Cardiac fibroblast (primary cell): ENCODE measurements at regions not wholly inside any gene's neighbourhood (a gene's known extent, or its start where the extent isn't known, plus 50 kb on each side); places are given as distances from the start of the nearest gene placed in this dataset.

ENCODE experiments used
- DNase-seq, 2 donors: peaks; one replicate each; pipeline versions ENCODE4 v3.0.0 to v3.0.0-alpha.2; 2010; ENCODE audit warnings: low read depth in 2 of 2
- H3K4me3 ChIP-seq, 2 donors: replicated peaks in 1 of 2; 1 replicate in 1 of 2; 2 replicates in 1 of 2; pipeline ENCODE4 v1.5.1; 2011; ENCODE audit warnings: low read depth in 2 of 2, low read length in 2 of 2, mild to moderate bottlenecking in 2 of 2, moderate library complexity in 1 of 2
- TF ChIP-seq, protein P1 (sequence below): IDR thresholded peaks from one replicate; pipeline ENCODE4 v1.5.1; 2011; ENCODE audit warnings: low read depth, mild to moderate bottlenecking, low read length, inconsistent platforms

- TF ChIP-seq, protein P1, sequence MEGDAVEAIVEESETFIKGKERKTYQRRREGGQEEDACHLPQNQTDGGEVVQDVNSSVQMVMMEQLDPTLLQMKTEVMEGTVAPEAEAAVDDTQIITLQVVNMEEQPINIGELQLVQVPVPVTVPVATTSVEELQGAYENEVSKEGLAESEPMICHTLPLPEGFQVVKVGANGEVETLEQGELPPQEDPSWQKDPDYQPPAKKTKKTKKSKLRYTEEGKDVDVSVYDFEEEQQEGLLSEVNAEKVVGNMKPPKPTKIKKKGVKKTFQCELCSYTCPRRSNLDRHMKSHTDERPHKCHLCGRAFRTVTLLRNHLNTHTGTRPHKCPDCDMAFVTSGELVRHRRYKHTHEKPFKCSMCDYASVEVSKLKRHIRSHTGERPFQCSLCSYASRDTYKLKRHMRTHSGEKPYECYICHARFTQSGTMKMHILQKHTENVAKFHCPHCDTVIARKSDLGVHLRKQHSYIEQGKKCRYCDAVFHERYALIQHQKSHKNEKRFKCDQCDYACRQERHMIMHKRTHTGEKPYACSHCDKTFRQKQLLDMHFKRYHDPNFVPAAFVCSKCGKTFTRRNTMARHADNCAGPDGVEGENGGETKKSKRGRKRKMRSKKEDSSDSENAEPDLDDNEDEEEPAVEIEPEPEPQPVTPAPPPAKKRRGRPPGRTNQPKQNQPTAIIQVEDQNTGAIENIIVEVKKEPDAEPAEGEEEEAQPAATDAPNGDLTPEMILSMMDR: no peak
- no peak for DNase-seq
These were observed 1102.7 kb downstream of the TSN start for GRCh38 chr2:122858075-122858702.

GRCh38 chr2:122858813-122859212 lies 1103.4 kb downstream of the TSN start:
- TF ChIP-seq, protein P1: no peak
- H3K4me3 ChIP-seq: no peak overlapping the region
- DNase-seq: no peak

More at GRCh38 chr2:122858075-122858702, 1102.7 kb downstream of the TSN start:
- H3K4me3 ChIP-seq: no peak overlapping the region

DNA sequence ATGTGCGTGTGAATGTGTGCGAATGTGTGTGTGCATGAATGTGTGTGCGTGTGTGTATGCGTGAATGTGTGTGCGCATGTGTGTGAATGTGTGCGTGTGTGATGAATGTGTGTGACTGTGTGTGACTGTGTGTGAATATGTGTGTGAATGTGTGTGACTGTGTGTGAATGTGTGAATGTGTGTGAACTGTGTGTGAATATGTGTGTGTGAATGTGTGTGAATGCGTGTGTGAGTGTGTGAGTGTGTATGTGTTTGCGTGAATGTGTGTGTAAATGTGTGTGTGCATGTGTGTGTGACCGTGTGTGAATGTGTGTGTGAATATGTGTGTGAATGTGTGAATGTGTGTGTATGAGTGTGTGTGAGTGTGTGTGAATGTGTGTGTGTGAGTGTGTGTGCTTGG lies 1103.8 kb downstream of the TSN start:
- H3K4me3 ChIP-seq: no peak overlapping the region
- DNase-seq: no peak
- TF ChIP-seq, protein P1: no peak

DNA sequence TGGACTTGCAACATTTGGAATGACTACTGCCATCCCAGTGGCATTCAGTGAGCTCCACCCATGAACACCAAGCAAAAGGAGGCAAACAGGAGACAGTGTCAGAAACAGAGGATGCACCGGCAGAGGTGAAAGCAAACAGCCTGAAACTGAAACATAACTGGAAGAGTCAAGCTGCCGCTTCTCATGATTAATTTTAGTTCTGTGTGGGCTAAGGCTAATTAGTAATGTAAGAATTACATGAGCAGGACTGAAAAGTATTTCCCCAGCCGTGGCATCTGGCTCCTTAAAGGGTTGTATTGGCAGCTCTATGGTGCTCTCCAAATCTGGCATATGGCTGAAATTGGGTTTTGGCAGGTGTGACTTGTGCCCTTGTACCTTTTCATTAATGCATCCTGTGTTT lies 1108.1 kb downstream of the TSN start:
- TF ChIP-seq, protein P1: no peak
- DNase-seq: no peak
- H3K4me3 ChIP-seq: no peak overlapping the region

DNA sequence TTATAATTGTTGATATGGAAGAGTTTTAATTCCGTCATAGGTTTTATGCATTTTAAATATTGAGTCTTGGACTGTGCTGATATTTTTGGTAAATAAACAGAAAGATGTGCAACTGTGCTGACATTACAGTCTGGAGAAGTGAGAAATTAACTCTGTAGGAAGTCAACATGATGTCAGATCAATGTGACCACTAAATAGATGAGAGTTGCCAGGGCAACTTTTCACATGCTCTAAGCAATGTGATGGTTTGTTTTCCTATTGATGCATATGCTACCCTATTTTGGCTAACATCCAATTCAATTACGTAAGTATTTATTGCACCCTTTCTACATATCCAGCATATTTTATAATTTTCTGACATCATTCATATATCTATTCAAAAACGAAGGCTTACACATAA lies 1109.3 kb downstream of the TSN start:
- no peak overlapping the region for H3K4me3 ChIP-seq
- TF ChIP-seq, protein P1: no peak
- DNase-seq: peak in 1 of 2 donors; percentile 34

GRCh38 chr2:122866095-122866494 lies 1110.6 kb downstream of the TSN start:
- DNase-seq: no peak
- TF ChIP-seq, protein P1: no peak
- H3K4me3 ChIP-seq: no peak overlapping the region

DNA sequence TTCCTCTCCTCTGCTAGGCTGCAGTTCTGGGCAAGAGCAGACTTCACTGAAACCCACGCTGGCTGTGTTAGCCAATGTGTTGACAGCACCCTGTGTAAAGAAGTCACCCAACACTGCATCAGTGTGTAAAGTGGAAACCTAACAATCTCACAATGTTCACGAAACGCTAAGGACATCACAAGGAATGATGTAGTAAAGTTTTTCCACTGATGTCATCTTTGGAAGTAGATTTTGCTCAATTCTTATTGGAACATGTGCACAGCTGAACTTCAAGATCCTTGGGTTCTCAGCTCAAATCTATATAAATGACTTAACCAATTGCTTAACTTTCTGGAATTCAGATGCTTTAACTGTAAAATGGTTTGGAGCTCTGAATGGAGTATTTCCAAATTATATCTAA lies 1112.5 kb downstream of the TSN start:
- H3K4me3 ChIP-seq: no peak overlapping the region
- TF ChIP-seq, protein P1: no peak
- peak in 1 of 2 donors; percentile 34 for DNase-seq
